Fibroblast of pulmonary artery (primary cell): ENCODE measurements at regions not wholly inside any gene's neighbourhood (a gene's known extent, or its start where the extent isn't known, plus 50 kb on each side); places are given as distances from the start of the nearest gene placed in this dataset.
"Not testable (repeated sequence)": the region's sequence is repeated elsewhere in the genome, so short reads cannot be mapped to it uniquely, and the experiment has no call there.

ENCODE experiments used
- DNase-seq: peaks from one replicate; pipeline ENCODE4 v3.0.0-alpha.2; 2010; ENCODE audit warnings: low read depth
- H3K4me3 ChIP-seq: replicated peaks from 2 replicates; pipeline ENCODE4 v1.5.1; 2011; ENCODE audit warnings: low read depth, mild to moderate bottlenecking, control low read depth, low read length, moderate library complexity
- CTCF ChIP-seq: IDR thresholded peaks from 2 replicates; pipeline ENCODE4 v1.5.1; 2011; ENCODE audit warnings: mild to moderate bottlenecking, control low read depth, low read length, inconsistent platforms; ENCODE audit errors: missing control alignments

DNA sequence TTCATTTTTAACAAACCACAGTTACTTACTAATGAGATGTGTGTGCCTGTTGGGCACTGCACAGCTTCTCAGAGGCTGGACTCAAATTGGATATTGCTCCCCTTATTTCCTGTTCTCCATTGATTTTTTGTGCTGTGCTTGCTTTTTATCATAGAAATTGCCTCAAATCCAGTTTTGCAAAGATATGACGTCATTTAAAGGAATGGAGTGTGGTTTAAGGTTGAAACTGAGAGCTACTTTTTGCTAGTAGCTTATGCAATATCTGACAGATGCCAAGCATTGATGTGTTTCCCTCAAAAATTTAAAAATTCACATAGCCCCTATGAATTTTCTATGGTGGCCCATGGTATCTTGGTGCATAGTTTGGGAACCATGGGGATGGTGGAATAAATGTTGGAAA is 67.7 kb upstream of the ROPN1 start:
- no peak for TF ChIP-seq CTCF
- DNase-seq: peak; percentile 33
- no peak overlapping the region for H3K4me3 ChIP-seq

GRCh38 chr3:124063197-124063909 is 71.4 kb upstream of the ROPN1 start:
- H3K4me3 ChIP-seq: no peak overlapping the region
- no peak for DNase-seq
- no peak for TF ChIP-seq CTCF

- DNase-seq: no peak
- no peak overlapping the region for H3K4me3 ChIP-seq
- no peak for TF ChIP-seq CTCF
Measured at GRCh38 chr3:124064050-124064449, 72.1 kb upstream of the ROPN1 start.

DNA sequence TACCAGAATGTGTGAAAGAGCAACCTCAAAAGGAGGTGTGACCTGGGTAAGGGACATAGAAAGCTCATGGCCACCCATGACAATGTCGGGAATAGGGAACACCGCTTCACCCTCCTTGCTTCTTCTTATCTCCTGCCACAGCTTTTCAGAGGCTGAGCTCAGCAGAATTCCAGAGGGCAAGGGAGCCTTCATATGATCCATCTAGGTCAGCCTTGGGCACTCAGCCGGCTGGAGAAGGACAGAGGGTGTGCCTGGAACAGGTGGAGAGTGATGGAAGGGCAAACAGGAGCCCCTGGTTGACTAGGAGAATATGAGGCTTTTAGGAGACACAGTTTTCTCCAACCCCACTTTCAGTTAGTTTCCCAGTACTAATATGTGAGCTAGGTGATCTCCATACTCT is 74.6 kb upstream of the ROPN1 start:
- not testable (repeated sequence) for H3K4me3 ChIP-seq, DNase-seq

- DNase-seq: peak; percentile 70
- not testable (repeated sequence) for H3K4me3 ChIP-seq
Measured at GRCh38 chr3:124069706-124070105, 77.8 kb upstream of the ROPN1 start.

GRCh38 chr3:124075090-124075489 is 83.2 kb upstream of the ROPN1 start:
- not testable (repeated sequence) for DNase-seq, H3K4me3 ChIP-seq

DNA sequence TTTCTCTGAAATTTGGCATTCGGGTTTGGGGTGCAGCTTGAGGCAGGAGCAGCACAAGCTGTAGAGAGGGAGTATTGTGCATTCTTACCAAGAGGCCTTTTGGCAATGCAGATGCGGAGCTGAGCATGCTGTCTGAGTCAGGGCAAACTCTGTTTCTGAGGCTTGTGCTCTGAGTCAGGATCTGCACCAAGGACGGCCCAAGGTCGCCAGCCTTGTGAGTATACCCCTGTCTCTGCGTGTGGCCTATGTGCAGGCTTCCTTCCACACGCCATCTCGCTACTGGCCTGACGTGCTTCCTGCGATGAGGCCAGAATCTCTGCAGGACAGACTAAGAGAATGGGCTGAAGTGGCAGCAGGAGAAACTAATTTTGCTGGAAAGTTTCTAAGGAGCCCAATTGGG is 83.8 kb upstream of the ROPN1 start:
- DNase-seq: no peak
- no peak for TF ChIP-seq CTCF
- H3K4me3 ChIP-seq: no peak overlapping the region

DNA sequence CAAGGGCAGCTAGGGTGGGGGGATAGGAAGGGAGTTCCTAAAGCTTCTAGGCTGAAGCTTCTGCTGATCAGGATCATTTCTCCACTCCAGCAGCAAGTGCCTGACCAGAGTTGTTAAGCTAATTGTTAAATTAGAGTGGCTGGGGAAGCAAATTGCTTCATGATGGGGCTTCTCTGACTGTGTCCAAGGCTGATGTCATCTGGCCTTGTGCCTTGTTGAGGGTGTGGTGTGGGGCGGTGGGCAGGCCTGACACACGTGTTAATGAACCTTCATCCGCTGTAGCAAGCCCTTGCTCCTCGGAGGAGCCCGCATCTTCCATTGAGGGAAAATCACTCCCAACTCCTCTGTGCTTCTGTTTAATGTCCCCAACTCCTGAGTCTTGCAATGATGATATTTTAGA is 84.3 kb upstream of the ROPN1 start:
- no peak overlapping the region for H3K4me3 ChIP-seq
- TF ChIP-seq CTCF: no peak
- DNase-seq: no peak
